GM21717 (cell line): ENCODE measurements at regions not wholly inside any gene's neighbourhood (a gene's known extent, or its start where the extent isn't known, plus 50 kb on each side); places are given as distances from the start of the nearest gene placed in this dataset.
"Not testable (repeated sequence)": the region's sequence is repeated elsewhere in the genome, so short reads cannot be mapped to it uniquely, and the experiment has no call there.

Experiments
- ATAC-seq: cut with Tn5 transposase; IDR thresholded peaks from one replicate; pipeline ENCODE4 v1.9.1; 2021; ENCODE audit warnings: mild to moderate bottlenecking, moderate library complexity; ENCODE audit not compliant: unreplicated experiment

GRCh38 chr4:163681208-163681821 is 186.8 kb downstream of the TMA16 start:
- no peak for ATAC-seq

GRCh38 chr4:163688856-163689255 is 194.4 kb downstream of the TMA16 start:
- no peak for ATAC-seq

DNA sequence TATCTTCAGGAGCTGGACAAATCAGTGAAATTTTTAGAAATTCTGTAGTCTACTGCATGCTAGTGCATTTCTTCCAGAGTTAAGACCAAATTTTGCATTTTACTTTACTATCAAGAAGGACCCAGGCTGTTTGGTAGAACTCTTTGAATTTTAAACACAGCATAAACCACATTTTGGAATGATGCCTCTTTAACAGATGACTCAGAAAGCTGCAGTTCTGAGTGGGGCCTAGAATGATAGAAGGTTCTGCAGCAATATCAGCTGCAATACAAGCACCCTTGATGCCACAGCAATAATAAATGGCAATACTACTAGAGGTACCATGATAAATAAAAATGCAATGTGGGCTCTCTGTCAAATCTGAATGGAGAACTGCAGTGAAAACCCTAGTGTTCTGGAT is 198.7 kb downstream of the TMA16 start:
- no peak for ATAC-seq

DNA sequence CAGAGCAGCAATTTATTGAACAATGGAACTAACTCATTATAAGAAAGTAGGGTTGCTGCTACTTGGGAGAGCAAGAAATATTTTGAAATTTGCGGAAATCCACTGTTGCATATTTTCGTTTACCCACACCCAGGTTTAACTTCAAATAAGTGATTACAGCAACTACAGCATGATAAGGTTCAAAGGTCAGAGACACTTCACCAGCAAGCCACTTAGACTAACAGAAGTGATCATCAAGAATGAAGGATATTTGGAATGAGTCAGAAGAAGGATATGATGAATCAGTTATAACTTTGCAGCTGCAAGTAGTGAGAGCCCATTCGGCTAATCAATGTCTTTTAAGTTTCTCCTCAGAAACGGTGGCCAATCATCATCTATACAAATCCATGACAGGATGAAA is 199.3 kb downstream of the TMA16 start:
- no peak for ATAC-seq

GRCh38 chr4:163694385-163694784 is 199.9 kb downstream of the TMA16 start:
- no peak for ATAC-seq

DNA sequence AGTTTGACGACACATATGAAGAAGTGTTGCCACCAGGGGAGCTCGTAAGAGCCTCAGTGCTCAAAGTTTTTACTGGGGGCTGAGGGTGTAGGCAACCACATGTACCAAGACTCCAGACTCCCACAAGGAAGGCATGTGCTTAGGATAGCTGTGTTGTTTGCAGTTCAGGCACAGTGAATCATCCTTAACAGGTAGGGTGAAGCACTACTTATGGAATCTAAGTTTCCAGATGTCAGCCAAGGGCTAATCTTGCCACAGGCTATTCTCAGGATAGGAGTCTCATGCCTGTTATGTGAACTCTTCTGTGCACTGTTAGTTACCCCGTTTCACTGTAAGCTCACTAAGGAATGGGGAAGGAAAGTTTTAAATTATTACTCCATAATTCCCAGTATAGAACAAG is 202.6 kb downstream of the TMA16 start:
- ATAC-seq = no peak

- not testable (repeated sequence) for ATAC-seq
Measured at GRCh38 chr4:163700383-163700782, 205.9 kb downstream of the TMA16 start.

- peak; percentile 83 for ATAC-seq
Measured at GRCh38 chr4:163701916-163702315, 207.4 kb downstream of the TMA16 start.

GRCh38 chr4:163702736-163703135 is 208.2 kb downstream of the TMA16 start:
- ATAC-seq = no peak

DNA sequence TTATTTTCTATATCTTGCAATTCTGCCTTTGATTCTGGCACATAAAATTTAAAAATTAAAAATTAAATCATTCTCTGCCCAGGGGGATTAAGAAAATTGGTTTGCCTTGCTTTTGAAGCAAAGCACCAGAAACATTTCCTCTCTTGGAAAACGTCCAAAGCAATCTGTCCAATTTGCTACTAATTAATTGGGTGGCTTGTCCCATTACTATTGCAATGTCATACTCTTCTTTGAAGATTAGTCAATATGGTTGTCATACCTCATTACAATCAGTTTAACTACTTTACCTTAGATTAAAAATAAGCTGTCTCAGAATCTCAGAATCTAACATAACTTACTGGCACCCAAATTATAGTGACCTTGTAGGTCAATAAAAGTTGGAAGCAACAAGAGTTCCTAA is 208.8 kb downstream of the TMA16 start:
- ATAC-seq = no peak

GRCh38 chr4:163707873-163708272 is 213.4 kb downstream of the TMA16 start:
- no peak for ATAC-seq

GRCh38 chr4:163709601-163710000 is 215.1 kb downstream of the TMA16 start:
- no peak for ATAC-seq

- ATAC-seq = no peak
Measured at GRCh38 chr4:163710158-163710557, 215.7 kb downstream of the TMA16 start.

- not testable (repeated sequence) for ATAC-seq
Measured at GRCh38 chr4:163724495-163724894, 230.0 kb downstream of the TMA16 start.

DNA sequence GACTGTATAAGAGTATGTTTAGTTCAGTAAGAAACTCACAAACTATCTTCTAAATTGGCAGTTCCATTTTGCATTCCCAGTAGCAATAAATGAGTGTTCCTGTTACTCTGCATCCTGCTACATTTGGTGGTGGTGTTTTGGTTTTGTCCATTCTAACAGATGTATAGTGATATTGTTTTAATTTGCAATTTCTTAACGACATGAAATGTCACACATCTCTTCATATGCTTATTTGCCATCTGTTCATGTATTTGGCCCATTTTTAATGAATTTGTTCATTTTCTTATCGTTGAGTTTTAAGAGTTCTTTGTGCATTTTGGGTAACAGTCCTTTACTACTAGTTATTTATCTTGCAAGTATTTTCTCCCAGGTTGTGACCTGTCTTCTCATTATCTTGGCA is 232.2 kb downstream of the TMA16 start:
- ATAC-seq = no peak

DNA sequence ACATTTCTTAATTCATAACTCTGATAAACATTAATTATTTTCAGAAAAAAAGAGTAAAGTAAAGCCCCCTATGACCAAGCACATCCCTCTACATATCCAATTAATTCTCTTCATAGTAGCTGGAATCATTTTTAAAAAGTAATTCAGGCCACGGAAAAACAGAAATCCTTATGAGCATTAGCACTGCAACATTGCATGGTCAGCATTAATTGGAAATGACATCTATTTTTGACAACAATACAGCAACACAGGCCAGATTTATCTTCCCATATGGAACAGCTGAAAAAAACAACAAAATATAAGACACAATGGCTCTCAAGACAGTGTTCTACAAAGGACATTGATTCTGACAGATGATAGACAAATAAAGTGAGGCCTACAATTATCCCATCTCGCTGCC is 236.6 kb downstream of the TMA16 start:
- no peak for ATAC-seq

DNA sequence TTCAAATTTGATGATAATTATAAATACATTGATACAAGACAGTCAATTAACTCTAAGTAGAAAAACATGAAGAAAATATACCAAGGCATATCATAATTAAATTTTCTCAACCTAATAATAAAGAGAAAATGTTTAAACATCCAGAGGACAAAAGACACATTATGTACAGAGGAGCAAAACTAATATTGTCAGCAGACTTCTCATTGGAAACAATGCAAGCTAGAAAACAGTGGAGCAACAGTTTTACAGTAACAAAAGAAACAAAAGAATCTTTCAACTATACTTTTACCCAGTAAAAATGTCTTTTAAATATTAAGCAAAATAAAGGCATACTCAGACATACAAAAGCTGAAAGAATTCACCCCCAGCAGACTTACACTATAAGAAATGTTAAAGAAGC is 238.0 kb downstream of the TMA16 start:
- no peak for ATAC-seq

GRCh38 chr4:163736876-163737275 is 242.4 kb downstream of the TMA16 start:
- no peak for ATAC-seq

GRCh38 chr4:163737846-163738245 is 243.4 kb downstream of the TMA16 start:
- not testable (repeated sequence) for ATAC-seq

DNA sequence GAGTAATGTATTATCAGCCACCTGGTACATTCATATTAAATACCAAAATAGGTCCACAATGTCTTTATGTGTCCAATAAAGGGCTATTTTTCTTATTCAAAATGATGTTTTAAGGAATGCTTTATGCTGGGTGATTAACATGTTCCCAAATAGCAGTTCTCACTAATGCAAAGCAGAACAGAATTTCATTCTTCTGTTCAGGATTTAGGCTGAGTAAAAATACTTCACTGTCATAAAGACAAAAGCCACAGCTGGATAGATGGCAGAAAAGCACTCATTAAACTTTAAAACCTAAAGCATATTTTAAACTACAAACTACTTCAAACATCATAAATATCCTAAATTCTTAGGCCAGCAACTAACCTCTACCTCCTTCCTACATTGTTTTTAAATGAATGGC is 244.0 kb downstream of the TMA16 start:
- no peak for ATAC-seq

DNA sequence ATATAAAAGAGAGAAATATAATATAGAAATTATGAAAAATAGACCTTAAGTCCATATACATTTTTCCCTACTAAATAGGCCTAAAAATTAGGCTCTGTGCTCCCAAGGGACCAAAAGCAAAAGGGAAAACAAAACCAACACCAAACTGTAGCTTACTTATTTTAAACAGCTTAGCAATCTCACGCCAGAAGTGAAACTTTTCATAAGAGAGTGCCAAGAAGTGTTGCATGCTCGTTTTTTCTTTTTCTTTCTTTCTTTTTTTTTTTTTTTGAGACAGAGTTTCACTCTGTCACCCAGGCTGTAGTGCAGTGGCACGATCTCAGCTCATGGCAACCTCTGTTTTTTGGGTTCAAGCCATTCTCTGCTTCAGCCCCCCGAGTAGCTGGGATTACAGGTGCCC is 250.4 kb downstream of the TMA16 start:
- ATAC-seq = peak; percentile 96

DNA sequence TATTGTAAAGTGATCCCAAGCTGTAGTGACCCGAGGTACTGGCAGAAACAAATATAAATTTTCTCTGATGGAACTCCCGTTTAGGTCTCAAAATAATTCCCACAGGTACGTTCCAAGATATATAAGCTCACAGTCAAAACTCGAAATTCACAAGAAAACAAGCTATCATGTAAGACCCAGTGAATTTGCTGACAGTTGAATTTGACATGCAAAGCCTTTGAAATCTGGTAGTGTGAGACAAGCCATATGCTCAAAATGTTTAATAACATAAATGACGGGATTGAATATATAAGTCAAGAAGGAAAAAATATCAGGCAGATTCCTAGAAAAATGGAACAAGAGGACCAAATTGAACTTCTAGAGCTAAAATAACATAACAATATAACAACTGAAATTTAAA is 252.8 kb downstream of the TMA16 start:
- no peak for ATAC-seq

DNA sequence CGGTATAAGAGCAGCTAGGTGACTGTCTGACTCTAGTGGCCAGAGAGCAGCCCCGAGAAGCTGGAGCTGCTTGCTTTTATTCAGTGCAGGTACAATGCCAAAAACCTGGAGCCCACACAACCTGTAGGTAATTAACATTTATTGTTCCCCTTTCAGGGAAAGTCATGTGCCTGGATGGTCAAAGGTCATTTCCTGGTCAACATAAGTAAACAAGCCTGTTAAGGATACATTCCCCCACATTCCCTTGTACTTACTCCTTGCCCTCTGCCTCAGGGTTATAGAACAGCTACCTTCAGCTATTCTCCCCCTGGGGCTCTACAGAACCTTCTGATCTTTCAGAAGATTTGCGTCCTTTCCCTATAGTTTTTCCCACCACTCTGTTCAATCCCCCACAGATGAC is 253.4 kb downstream of the TMA16 start:
- ATAC-seq = no peak
